ENCODE measurements at regions not wholly inside any gene's neighbourhood (a gene's known extent, or its start where the extent isn't known, plus 50 kb on each side); places are given as distances from the start of the nearest gene placed in this dataset.

- H3K27me3 ChIP-seq (ENCODE audit: low read length), result no peaks in the 10 kb centered on the region
- H3K4me3 ChIP-seq (ENCODE audit: low read length), result no peak overlapping the region
- no peak overlapping the region for H2AFZ ChIP-seq (ENCODE audit: low read length)
- ChIA-PET CTCF (no interaction called here), POLR2A (ENCODE audit: unreplicated experiment) (no interaction called here)
- no peaks in the 10 kb centered on the region for H4K20me1 ChIP-seq (ENCODE audit: low read length)
- intact Hi-C loops (cut with micrococcal nuclease), result no loop called here
- H3K4me1 ChIP-seq (ENCODE audit: insufficient read depth, low read length), result no peaks in the 10 kb centered on the region
- no peak for ATAC-seq
- no peak for TF ChIP-seq CTCF (conservative IDR thresholded peaks at IDR 0.05; ENCODE audit: low read depth, low read length)
- no peak for TF ChIP-seq EZH2phosphoT487 (IDR thresholded peaks at IDR 0.05; ENCODE audit: borderline replicate concordance, low read length)
- TF ChIP-seq EZH2 (IDR thresholded peaks at IDR 0.05; ENCODE audit: low read length, unreplicated experiment), result no peak
- H3K9ac ChIP-seq (ENCODE audit: low read length), result no peak overlapping the region
- H3K4me2 ChIP-seq (ENCODE audit: low read length), result no peak overlapping the region
- H3K9me3 ChIP-seq (ENCODE audit: low read length), result no peaks in the 10 kb centered on the region
- no peaks in the 10 kb centered on the region for H3K36me3 ChIP-seq (ENCODE audit: low read depth, low read length)
- H3K27ac ChIP-seq (ENCODE audit: low read length), result no peak overlapping the region
- DNase-seq, result no peak
- H3K79me2 ChIP-seq (ENCODE audit: low read length), result no peaks in the 10 kb centered on the region
- H3F3A ChIP-seq (ENCODE audit: low read length, unreplicated experiment), result no peaks in the 10 kb centered on the region
- BruUV-seq (replicated peaks), result no TSS peak
- H3K9me2 ChIP-seq (replicated peaks; ENCODE audit: low read length), result no peaks in the 10 kb centered on the region
Observed at GRCh38 chr1:67601955-67602354, 83.0 kb upstream of the GADD45A start.

- POLR2A ChIA-PET (ENCODE audit: unreplicated experiment), result no interaction called here
- CTCF ChIA-PET, result no interaction called here
- H3K27me3 ChIP-seq (ENCODE audit: low read length), result no peaks in the 10 kb centered on the region
- no peak overlapping the region for H3K9ac ChIP-seq (ENCODE audit: low read length)
- no peaks in the 10 kb centered on the region for H3F3A ChIP-seq (ENCODE audit: low read length, unreplicated experiment)
- DNase-seq (no peak), ATAC-seq (no peak)
- H3K4me1 ChIP-seq (ENCODE audit: insufficient read depth, low read length), result no peaks in the 10 kb centered on the region
- no peak for TF ChIP-seq EZH2phosphoT487 (IDR thresholded peaks at IDR 0.05; ENCODE audit: borderline replicate concordance, low read length)
- no peak for TF ChIP-seq EZH2 (IDR thresholded peaks at IDR 0.05; ENCODE audit: low read length, unreplicated experiment)
- TF ChIP-seq CTCF (conservative IDR thresholded peaks at IDR 0.05; ENCODE audit: low read depth, low read length), result no peak
- no peaks in the 10 kb centered on the region for H4K20me1 ChIP-seq (ENCODE audit: low read length)
- no peak overlapping the region for H3K4me3 ChIP-seq (ENCODE audit: low read length)
- no peaks in the 10 kb centered on the region for H3K79me2 ChIP-seq (ENCODE audit: low read length)
- H3K4me2 ChIP-seq (ENCODE audit: low read length), result no peak overlapping the region
- no TSS peak for BruUV-seq (replicated peaks)
- no peaks in the 10 kb centered on the region for H3K36me3 ChIP-seq (ENCODE audit: low read depth, low read length)
- H3K9me2 ChIP-seq (replicated peaks; ENCODE audit: low read length), result no peaks in the 10 kb centered on the region
- no peak overlapping the region for H3K27ac ChIP-seq (ENCODE audit: low read length)
- H3K9me3 ChIP-seq (ENCODE audit: low read length), result no peaks in the 10 kb centered on the region
- H2AFZ ChIP-seq (ENCODE audit: low read length), result no peak overlapping the region
- intact Hi-C loops (cut with micrococcal nuclease), result no loop called here
Observed at GRCh38 chr1:67604778-67605177, 80.2 kb upstream of the GADD45A start.

- H3K9me2 ChIP-seq (replicated peaks; ENCODE audit: low read length), result no peaks in the 10 kb centered on the region
- POLR2A ChIA-PET (ENCODE audit: unreplicated experiment), result no interaction called here
- BruUV-seq (replicated peaks), result no TSS peak
- no peaks in the 10 kb centered on the region for H3F3A ChIP-seq (ENCODE audit: low read length, unreplicated experiment)
- ATAC-seq (no peak), DNase-seq (no peak)
- no peak overlapping the region for H3K4me2 ChIP-seq (ENCODE audit: low read length)
- CTCF ChIA-PET, result no interaction called here
- no peak for TF ChIP-seq EZH2phosphoT487 (IDR thresholded peaks at IDR 0.05; ENCODE audit: borderline replicate concordance, low read length)
- no peak for TF ChIP-seq CTCF (conservative IDR thresholded peaks at IDR 0.05; ENCODE audit: low read depth, low read length)
- no peak for TF ChIP-seq EZH2 (IDR thresholded peaks at IDR 0.05; ENCODE audit: low read length, unreplicated experiment)
- H3K27ac ChIP-seq (ENCODE audit: low read length), result no peak overlapping the region
- no peaks in the 10 kb centered on the region; the same call in 1 of the 2 replicates for H3K4me1 ChIP-seq (ENCODE audit: insufficient read depth, low read length)
- intact Hi-C loops (cut with micrococcal nuclease), result no loop called here
- H3K27me3 ChIP-seq (ENCODE audit: low read length), result no peaks in the 10 kb centered on the region
- H3K4me3 ChIP-seq (ENCODE audit: low read length), result no peak overlapping the region
- no peak overlapping the region for H2AFZ ChIP-seq (ENCODE audit: low read length)
- no peaks in the 10 kb centered on the region for H3K36me3 ChIP-seq (ENCODE audit: low read depth, low read length)
- H3K9me3 ChIP-seq (ENCODE audit: low read length), result no peaks in the 10 kb centered on the region
- H4K20me1 ChIP-seq (ENCODE audit: low read length), result no peaks in the 10 kb centered on the region
- H3K79me2 ChIP-seq (ENCODE audit: low read length), result no peaks in the 10 kb centered on the region
- no peak overlapping the region for H3K9ac ChIP-seq (ENCODE audit: low read length)
Observed at GRCh38 chr1:67605209-67605780, 79.7 kb upstream of the GADD45A start.

Measured in PC-3 (cell line).